HG02798 (cell line): ENCODE measurements at regions not wholly inside any gene's neighbourhood (a gene's known extent, or its start where the extent isn't known, plus 50 kb on each side); places are given as distances from the start of the nearest gene placed in this dataset.

ENCODE experiments used
- ATAC-seq: cut with Tn5 transposase; IDR thresholded peaks from one replicate; pipeline ENCODE4 v1.9.1; 2021; ENCODE audit warnings: mild to moderate bottlenecking; ENCODE audit not compliant: unreplicated experiment, poor library complexity

GRCh38 chr14:34251662-34252061 lies 210.4 kb downstream of the SPTSSA start:
- no peak for ATAC-seq

DNA sequence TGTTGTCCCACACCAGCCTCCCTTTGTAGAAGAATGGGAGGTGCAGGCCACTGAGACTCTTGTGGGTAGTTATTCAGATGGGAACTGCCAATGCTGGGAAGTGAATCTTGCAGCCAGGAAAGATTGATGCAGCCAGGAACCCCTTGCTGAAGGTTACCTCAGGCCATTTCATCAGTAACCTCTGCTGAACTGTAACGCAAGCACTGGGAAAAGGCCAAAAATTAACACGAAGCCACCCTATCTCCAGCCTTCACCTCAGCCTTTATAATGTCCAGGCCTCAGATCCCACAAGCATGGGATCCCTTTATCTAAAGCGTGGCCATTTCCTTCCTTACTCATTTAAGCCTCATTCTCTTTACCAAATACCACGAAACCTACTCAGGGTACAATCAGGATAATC lies 211.1 kb downstream of the SPTSSA start:
- no peak for ATAC-seq

DNA sequence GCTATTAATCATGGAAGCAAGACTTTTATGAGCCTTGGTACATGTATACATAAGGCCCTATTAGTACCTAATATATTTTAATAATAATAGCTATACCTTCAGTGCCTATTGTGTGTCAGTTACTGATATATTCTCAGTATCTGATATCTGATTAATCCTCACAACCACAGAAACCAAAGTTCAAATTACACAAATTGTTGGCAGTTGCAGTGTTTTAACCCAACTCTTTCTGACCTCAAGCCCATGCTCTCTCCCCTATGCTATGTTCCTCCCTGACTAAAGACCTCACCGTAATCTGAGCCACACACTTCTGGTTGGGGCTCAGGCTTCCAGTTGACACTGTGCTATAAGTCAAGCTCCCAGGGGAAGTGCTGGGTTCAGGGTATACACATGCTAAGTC lies 214.4 kb downstream of the SPTSSA start:
- no peak for ATAC-seq

- ATAC-seq = no peak
Observed at GRCh38 chr14:34246206-34246605, 215.8 kb downstream of the SPTSSA start.

- no peak for ATAC-seq
Observed at GRCh38 chr14:34243401-34243800, 218.6 kb downstream of the SPTSSA start.

DNA sequence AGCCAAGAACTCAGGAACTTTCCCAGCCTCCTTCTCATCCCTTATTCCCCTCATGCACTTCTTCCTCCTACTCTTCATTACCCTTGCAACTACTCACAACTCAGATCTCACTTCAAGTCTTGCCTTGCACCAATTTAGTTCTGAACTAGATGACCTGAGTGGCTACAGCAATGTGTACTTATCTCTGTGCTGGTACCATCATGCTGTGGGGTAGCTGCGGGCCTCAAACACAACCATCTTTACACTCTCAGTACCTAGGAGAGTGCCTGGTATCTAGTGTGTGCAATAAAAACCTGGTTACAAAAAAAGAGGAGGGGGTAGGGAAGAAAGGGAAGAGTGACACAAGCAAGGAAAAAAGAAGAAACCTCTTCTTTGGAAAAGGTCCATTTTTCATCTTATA lies 219.0 kb downstream of the SPTSSA start:
- no peak for ATAC-seq

GRCh38 chr14:34241185-34241711 lies 220.8 kb downstream of the SPTSSA start:
- no peak for ATAC-seq

DNA sequence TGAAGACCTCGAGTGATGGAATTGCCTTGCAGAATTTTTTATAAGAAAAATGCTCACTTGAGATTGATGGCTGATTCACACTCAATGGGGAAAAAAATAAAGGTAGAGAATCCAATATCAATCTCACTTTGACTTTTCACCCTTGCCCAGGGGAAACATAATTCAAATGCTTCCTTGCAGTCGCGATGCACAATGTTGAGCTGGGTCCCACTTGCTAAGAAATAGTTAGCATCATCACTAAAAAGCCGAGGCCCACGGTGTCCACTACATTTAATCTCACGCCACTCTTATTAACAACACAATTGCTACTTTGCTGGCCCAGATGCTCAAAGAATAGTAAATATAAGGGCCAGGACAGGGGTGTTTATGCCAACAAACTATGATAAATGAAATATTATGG lies 223.4 kb downstream of the SPTSSA start:
- ATAC-seq = no peak

- ATAC-seq = no peak
Observed at GRCh38 chr14:34237677-34238076, 224.4 kb downstream of the SPTSSA start.

DNA sequence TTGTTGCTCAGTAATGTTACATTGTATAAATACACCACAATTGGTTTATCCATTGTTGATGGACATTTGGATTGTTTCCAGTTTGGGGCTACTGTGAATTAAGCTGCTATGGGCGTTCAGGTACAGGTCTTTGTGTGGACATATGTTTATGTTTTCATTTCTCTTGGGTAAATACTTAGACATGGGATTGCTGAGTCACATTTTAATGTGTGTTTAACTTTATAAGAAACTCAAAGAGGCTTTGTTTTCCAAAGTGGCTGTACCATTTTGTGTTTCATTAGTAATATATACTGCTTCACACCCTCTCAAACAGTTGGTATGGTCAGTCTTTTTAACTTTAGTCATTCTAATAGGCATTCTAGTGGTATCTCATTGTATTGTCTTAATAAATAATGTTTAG lies 225.0 kb downstream of the SPTSSA start:
- ATAC-seq = no peak

GRCh38 chr14:34235643-34236300 lies 226.3 kb downstream of the SPTSSA start:
- no peak for ATAC-seq

- no peak for ATAC-seq
Observed at GRCh38 chr14:34234258-34234657, 227.8 kb downstream of the SPTSSA start.

- no peak for ATAC-seq
Observed at GRCh38 chr14:34233619-34234018, 228.4 kb downstream of the SPTSSA start.

- ATAC-seq = no peak
Observed at GRCh38 chr14:34232790-34233189, 229.2 kb downstream of the SPTSSA start.

GRCh38 chr14:34231626-34232025 lies 230.4 kb downstream of the SPTSSA start:
- no peak for ATAC-seq

- peak; percentile 53 for ATAC-seq
Observed at GRCh38 chr14:34229140-34229539, 232.9 kb downstream of the SPTSSA start.

- ATAC-seq = no peak
Observed at GRCh38 chr14:34228650-34228976, 233.4 kb downstream of the SPTSSA start.

DNA sequence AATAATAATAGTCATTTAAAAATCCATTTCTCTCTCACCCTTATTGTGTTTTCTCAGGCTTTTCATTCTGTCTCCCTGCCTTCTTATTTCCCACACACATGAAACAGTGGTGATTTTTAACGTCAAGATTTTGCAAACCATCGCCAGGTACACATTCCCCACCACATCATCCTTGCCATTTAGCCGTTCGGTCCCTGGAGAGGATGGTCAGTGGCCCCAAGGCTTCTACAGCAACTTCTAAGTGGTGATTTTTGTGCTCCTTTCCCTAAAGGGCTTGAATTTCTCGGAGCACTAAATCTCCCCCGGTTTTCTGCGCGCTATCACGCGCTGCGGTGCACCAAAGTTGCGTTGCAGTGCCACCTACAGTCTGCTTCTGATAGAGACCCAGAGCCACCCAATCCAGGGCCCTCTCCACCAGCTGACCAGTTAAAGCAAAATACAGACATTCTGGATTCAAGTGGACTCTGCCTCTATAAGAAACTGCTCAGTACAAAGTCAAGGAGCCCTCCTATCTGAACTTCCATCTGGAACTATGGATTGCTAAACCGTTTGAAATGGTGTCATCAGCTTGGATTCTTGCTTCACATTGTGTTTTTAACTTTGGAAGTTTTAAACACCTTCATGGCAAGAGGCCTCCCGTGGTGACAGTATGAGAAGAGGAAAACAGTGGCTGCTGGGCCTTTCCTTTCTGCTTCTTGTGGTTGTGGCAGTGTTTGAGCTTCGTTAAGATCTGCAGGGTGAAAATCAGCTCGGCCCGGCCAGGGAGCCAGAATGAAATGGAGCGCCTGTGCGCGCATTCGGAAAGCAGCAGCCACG lies 234.0 kb downstream of the SPTSSA start:
- ATAC-seq = peak; percentile 93

GRCh38 chr14:34224221-34224620 lies 237.8 kb downstream of the SPTSSA start:
- no peak for ATAC-seq

DNA sequence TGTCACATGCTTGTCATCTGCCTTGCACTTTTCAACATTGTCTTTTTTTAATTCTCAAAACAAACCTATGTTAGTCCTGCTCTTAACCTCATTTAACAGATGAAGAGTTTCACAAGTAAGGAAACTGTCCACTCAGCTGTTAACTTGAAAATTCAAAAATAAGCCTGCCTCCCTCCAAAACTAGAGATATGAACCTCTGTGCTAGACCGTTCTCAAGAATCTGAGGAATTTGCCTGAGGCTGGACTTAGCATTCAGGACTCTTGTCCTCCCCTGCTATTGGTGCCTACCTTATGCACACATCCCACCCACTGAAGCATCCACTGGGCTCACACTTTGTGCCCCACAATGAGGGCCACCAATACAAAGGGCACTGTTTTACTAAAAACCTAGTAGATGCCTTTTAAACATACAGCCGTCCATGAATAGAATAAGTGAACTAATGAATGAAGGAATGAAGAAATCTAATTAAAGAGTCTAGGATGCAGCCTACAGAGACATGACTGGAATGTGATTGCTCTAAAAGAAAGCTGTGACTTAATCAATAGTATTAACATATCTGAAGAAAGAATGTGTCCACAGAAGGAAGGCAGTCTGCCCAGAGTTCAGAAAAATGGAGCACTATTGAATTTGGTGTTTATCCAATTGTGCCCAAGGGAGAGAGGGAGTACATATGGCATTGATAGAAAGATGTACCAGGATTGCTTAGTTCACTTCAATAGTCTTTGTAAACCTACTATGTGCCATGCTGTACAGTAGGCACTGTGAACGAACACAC lies 238.5 kb downstream of the SPTSSA start:
- no peak for ATAC-seq

DNA sequence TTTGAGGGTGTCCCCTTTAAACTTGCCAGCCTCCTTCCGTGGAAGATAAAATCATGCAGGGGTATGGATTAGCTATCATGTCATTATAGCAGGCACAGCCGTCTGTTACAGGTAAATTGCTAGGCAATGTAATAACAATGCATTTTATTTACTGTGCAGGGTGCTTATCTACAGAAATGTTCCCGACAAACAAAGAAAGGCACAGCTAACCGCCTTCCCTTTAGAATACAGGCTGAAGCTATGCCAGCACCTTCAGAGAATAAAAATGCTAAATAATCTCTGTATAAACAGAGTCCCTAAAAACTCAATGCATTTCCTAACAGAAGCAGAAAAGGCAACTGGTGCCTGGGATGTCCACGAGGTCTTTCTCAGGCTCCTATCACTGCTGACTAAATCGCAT lies 239.2 kb downstream of the SPTSSA start:
- ATAC-seq = no peak
